HG02870 (cell line): ENCODE measurements at regions not wholly inside any gene's neighbourhood (a gene's known extent, or its start where the extent isn't known, plus 50 kb on each side); places are given as distances from the start of the nearest gene placed in this dataset.

Source experiments
- ATAC-seq: cut with Tn5 transposase; IDR thresholded peaks from one replicate; pipeline ENCODE4 v1.9.1; 2021; ENCODE audit warnings: mild to moderate bottlenecking, moderate library complexity; ENCODE audit not compliant: unreplicated experiment

DNA sequence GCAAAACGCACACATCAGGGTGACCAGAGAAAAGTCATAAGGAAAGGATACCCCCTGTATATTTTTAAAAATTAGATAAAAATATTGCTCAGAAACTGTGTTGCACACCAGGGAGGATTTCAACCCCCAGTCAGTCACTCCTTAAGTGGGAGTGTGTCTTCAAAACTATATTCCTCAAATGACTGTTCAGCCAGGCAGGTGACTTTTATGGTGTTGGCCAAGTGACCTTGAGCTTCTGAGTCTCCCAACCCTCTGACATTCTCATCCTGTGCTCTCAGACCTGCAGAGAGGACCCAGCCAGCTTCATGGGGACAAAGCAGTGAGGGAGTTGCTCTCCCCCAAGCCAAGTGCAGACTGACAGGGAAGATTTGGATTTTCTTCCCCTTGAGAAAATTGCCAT, 311.9 kb upstream of the JARID2 start:
- ATAC-seq = no peak

DNA sequence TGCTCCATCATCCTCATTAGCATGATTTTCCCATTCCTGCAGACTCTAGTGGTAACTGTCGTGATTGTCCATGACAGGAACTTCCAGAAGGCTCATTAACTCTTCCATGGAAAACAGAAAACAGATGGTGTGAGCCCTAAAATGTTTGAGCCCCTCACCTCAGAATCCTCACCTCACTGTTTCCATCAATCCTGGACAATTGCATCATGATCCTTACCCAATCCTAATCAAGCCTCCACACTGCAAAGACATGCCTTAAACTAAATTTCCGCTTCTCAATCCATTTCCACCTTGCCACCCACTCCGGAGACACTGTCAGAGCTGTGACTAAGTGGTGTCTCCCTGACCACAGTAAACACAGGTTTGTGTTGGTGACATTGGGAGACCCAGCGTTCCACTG, 311.0 kb upstream of the JARID2 start:
- ATAC-seq = no peak

DNA sequence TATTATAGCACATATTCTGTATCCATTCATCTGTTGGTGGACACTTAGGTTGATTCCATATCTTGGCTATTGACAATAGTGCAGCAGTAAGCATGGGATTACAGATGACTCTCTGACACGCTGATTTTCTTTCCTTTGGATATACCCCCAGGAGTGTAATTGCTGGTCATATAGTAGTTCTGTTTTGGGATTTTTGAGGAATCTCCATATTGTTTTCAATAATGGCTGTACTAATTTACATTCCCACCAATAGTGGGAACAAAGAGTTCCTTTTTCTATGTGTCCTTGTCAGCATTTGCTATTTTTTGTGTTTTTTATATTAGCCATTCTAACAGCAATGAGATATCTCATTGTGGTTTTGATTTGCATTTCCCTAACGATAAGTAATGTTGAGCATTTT, 309.0 kb upstream of the JARID2 start:
- ATAC-seq = no peak

DNA sequence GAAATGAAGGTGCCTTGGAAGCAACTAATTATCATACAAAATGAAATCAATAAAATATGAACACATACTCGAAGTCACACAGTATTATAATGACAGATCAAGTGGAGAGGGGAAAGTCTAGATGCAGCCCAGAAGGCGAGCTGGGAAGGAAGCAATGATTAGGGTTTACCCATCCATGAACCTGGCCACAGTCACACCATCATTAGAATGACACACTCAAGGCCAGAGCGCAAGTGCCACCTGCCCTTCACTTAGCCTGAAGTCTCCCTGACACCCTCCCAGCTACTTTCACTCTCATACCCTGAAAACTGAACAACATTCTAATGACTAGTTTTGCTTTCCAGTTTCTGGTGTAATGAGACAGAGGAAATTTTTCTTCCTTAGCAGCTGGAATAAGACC, 302.8 kb upstream of the JARID2 start:
- ATAC-seq = no peak

DNA sequence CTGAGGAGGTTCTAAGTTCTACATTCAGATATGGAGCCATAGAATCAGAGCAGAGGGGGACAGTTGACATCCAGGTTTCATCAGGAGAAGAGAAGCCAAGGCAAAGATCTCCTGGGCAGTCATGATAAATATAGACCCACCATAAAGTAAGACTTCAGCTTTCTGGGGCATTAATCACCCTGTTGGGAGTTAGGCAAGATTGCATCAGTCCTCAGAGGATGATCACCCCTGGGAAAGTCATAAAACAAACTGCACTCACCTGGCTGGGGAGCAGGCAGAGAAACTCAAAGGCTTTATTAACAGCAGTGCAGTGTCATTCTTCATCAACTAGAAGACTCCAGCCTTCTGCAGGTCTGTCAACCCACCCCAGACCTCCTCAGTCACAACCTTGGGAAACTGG, 301.3 kb upstream of the JARID2 start:
- ATAC-seq = no peak

DNA sequence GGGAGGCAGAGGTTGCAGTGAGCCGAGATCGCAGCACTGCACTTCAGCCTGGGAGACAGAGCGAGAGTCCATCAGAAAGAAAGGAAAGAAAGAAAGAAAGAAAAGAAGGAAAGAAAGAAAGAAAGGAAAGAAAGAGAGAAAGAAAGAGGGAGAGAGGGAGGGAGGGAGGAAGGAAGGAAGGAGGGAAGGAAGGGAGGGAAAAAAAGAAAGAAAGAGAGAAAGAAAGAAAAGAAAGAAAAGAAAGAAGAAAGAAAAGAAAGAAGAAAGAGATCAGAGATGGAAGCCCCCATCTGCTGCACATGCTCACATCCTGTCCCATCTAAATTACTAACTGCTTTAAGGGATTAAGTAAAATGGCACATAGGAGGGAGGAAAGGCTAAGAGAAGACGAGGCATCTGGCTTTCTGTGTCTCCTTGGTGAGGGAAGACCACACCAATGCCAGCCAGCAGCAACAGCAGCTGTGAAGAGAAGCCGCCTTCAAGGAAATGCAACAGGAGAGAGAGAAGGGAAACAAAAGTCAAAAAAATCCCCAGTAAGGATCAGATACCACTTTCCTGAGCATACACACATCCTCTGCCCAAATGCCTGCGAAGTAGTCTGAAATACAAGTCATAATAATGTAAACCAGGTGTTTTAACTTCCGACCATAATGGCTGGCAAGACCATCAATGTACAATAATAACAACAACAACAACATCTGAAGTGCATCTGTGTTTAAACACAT, 300.2 kb upstream of the JARID2 start:
- ATAC-seq = no peak

DNA sequence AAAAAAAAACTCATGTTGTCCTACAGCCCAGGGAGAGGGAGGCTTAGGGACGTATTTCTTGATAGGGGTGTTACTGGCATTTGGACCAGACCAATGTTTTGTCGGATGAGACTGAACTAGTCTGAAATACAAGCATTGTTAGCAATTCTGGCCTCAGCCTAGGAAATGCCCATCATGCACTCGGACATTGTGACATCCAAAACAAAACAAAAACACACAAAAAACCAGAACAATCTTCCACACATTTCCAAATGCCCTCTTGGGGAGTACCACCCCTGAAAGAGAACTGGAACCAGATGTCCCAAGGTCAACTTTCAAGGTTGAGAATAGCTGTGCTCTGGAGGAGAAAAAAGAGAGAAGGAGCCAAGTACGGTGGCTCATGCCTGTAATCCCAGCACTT, 299.1 kb upstream of the JARID2 start:
- ATAC-seq = no peak

DNA sequence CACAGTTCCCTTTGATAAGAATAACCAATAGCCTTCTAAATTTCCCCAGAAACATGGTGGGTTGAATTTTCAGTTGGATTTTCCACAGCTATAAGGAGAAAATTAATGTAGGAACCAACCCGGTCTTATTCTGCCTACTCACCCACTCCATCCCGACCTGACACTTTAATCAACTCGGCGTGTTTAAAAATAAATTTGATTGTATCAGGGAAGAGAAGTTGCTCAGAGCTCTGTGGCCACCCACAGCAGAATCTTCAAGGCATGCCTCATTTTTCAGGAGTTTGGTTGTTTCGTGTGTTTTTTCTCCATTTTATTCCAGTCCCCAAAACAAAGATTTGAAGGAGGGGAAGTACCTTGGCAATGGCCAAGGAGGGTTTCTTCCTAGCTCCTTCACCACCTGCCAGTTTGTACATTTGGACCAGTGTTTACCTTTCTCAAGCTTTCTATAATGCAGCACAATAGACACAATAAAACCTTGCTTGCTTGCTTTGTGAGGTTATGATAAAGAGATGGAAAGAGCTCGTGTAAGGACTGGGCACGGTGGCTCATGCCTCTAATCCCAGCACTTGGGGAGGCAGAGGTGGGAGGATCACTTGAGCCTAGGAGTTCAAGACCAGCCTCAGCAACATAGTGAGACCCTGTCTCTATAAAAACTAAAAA, 297.2 kb upstream of the JARID2 start:
- no peak for ATAC-seq

DNA sequence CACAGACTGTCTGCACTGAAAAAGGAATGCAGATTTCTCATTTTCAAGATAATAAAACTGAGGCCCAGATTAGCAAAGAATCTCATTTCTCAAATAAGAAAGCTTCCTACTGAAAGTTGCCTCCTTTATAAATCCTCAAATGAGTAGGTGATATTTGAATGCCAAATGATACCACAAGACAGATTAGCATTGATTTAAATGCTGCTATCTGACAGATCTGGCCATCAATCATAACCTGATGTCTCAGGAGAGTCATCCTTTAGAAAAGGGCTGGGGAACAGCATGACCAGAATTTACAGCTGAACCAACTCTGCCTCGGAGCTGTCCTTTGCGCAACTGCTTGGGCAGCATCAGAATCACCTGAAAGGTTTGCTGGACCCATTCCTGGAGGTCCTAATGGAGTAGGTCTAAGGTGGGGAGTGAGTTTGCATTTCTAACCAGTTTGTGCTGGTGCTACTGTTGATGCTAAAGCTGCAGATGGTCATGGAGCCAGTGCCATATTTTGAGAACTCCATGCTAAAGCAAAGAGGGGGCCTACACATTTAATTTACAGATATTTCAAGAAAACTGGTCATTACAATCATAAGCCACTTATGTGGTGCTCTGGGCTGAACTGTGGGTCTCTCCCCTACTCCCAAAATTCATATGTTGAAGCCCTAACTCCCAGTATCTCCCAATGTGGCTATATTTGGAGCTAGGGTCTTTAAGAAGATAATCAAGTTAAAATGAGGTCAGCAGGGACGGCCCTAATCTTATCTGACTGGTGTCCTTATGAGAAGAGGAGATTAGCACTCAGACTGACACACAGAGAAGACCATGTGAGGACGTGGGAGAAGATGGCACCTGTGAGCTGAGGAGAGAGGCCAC, 295.5 kb upstream of the JARID2 start:
- ATAC-seq = no peak

DNA sequence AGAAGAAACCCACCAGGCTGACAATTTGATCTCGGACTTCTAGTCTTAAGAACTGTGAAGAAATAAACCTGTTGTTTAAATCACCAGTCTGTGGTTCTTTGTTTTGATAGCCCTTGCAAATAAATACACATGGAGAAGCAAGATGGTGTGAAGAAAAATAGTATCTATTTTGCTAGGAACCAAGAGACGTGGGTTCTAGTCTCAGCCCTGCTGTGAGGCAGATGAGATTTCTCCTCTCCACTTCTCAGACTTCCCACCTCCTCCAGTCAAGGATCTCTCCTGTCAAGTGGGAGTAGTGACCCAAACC, 294.9 kb upstream of the JARID2 start:
- no peak for ATAC-seq

DNA sequence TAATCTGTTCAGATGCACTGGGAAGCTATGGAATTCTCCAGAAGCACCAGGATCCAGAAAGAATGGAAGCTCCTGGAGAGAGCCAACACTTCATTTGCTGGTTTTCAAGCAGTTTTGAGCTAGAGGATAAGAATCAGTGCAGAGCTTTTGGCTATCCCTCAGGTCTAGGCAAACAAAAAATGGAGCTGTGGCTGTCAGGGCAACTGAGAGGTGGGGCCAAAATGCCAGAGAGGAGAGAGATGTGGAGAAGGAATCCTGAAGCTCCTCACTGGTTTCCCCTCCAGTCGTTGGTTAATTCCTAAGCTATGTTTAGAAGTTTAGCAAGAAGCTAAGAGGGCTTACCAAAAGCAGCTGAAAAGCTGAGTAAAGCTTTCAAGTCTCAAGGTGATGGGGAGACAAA, 294.2 kb upstream of the JARID2 start:
- no peak for ATAC-seq

DNA sequence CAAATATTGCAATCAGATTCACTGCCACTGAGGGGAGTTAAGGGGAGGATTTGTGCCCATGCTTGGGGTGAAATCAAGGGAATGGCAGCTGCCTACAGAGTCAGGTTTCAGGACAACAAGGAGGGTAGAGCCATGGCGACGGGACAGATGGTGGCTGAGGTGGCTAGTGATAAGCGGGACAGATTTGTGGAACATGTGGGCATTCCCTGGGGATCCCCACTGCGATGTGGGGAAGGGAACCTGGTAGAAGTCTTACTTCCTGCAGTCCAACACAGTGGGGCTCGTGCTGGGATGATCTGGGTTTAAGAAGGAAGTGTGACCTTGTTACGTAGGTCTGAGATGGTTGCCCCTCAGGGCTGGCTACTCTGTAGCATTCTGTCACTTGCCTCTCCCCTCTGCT, 292.0 kb upstream of the JARID2 start:
- no peak for ATAC-seq

DNA sequence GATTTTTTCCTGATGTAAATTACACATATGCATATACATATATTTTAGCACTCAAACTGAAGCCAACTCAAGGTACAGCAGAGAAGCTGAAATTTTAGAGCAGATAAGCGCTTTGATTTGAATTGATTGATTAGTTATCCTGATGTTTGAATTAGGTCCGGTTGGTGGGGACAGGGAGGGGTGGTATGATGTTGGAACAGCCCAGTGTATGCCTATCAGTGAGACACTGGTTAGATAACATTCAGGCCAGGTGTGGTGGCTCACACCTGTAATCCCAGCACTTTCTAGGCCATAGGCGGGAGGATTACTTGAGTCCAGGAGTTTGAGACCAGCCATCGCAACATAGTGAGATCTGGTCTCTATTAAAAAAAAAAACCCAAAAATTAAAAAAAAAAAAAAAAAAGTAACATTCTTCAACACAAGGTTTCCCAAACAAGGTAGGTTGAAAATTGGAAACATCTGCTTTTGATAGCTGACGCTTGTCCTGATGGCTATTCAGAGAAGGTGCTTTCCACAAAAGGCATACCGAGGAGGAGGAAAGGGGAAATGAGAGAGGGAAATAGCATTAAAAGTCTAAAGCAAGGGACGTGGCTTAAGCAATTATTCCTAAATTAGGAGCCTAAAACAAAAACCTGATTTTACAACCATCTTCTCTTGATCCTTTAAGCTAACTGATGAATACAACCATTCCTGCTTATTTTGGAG, 288.4 kb upstream of the JARID2 start:
- ATAC-seq = no peak

DNA sequence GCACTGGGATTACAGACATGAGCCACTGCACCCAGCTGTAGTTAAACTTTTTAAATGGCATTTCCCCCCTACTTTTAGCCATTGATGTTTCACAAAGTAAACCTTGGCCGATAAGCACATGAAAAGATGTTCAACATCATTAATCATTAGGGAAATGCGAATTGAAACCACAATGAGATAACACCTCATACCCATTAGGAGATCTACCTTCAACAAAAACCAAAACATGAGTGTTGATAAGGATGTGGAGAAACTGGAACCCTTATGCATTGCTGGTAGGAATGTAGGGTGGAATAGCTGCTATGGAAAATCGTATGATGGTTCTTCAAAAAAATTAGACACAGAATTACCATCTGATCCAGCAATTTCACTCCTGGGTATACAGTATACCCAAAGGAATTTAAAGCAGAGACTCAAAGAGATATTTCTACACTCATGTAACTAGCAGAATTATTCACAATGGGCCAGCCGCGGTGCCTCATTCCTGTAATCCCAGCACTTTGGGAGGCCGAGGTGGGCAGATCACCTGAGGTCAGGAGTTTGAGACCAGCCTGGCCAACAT, 286.5 kb upstream of the JARID2 start:
- no peak for ATAC-seq

DNA sequence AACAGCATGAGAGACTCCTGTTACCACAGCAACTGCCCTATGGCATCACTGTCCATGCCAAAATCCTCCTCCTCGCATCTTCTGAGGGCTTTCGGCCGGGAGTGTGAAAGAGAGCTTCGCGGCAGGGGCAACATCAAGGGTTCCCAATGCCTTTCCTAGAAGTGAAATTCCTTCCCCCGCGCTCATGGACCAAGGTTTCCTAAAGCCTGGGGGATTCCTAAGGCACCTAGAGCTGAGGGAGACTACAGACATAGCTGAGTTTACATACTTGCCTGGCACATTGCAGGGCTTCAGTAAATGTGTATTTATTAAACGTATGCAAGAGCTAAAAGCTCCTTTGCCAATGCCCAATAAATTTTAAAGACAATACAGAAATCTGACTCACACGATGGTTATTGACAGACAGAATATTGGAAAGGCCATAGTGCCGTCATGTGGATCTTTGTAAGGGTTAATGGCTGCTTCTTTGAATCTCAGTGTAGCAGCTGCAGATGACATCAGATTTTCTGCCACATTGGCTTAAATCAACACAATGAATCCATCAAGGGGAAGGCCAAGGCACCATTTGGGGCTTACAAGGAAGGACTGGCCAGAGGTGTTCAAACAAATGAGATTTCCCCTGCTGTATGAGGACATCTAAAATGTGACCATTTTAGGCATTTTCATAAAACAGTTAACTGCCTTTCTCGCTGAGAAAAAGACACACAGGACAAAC, 281.2 kb upstream of the JARID2 start:
- ATAC-seq = no peak

DNA sequence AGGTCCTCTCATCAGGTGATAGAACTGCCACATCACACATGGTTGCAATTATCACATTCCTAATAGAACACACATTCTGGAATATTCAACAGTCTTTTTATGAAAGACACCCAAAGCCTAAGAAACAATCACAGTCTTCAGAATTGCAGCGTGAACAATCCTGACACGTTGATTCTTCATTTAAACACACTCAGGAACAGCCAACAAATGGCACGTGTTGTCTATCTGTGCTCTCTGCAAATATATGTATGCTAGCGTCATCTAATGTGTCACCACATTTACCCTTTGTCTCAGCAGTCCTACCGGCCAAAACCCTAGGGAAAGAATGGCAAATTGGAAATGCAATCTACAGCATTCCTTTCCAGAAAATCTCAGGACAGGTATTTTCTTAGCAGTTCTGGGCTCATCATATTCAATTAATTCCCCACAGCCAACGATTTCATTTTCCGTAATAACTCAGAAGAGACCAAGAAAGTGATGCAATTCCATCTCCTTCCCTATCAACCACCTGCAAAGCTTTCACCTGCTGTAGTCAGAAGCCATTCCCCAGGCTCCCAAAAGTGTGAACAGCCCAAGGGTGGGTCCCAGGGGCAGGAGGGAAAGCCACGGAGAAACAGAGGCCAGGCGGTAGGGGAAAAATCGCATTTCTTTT, 280.3 kb upstream of the JARID2 start:
- no peak for ATAC-seq

DNA sequence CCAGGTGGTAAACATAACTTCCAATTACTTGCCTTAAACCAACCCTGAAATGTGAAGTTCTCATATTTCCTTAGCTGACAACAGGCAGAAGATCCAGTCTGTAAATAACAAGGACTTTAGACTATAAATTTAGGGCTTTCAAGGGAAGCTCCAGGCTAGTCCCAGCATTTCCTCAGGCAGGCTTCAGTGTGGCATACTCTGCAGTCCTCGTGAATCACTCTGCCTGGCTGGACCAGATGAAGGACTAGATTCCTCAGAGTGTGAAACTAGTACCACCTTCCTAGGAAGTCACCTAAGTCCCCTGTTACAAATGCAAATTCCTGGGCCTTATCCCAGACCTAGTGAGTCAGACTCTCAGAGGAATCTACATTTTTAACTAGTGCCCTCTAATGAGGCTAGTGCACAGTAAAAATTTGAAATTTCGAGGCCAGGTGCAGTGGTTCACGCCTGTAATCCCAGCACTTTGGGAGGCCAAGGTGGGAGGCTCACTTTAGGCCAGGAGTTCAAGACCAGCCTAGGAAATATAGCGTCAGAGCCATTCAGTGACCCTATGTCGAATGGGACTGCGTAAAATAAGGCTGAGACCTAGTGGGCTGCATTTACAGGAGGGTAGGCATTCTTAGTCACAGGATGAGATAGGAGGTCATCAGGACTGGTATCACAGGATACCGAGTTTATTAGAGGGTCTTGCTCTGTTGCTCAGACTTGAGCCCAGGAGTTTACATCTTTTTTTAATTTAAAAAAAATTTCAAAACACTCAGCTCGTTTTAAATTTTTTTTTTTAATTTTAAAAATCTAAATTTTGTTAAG, 279.6 kb upstream of the JARID2 start:
- ATAC-seq = no peak

DNA sequence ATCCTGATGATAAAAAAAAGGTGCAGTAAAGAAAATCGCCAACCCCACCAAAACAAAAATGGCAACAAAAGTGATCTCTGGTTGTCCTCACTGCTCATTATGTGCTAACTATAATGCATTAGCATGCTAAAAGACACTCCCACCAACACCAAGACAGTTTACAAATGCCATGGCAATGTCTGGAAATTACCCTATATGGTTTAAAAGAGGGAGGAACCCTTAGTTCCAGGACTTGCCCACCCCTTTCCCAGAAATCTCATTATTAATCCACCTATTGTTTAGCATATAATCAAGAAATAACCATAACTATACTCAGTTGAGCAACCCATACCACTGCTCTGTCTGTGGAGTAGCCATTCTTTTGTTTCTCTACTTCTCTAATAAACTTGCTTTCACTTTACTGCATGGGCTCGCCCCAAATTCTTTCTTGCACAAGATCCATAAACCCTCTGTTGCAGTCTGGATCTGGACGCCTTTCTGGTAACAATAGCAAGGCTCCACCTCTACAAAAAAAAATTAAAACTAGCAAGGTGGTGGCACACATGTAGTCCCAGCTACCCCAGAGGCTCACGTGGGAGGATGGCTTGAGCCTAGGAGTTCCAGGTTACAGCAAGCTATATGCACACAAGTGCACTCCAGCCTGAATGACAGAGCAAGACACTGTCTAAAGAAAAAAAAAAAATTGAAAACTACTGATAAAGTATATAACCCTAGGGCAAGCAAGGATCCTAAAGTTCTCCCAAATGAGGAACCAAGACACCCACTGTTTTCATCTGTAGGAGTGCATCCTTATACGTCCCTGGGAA, 278.8 kb upstream of the JARID2 start:
- no peak for ATAC-seq
